ENCODE measurements at regions not wholly inside any gene's neighbourhood (a gene's known extent, or its start where the extent isn't known, plus 50 kb on each side); places are given as distances from the start of the nearest gene placed in this dataset.

GRCh38 chr6:156396791-156397418 lies 380.3 kb upstream of the ARID1B start:
- no peaks in the 10 kb centered on the region for H3K4me1 ChIP-seq (ENCODE audit: control insufficient read depth, extremely low read depth, insufficient read depth, low read length)
- no peaks in the 10 kb centered on the region for H4K20me1 ChIP-seq (ENCODE audit: control insufficient read depth, extremely low read depth, insufficient read depth, low read length)
- H3K4me3 ChIP-seq (ENCODE audit: control insufficient read depth in 2 of 3, extremely low read depth in 1 of 3, insufficient read depth in 2 of 3, low read depth in 1 of 3, low read length in 3 of 3), result peak overlapping the region in 1 of 3 experiments; percentile 39
- no peaks in the 10 kb centered on the region for H3K9me3 ChIP-seq (ENCODE audit: control insufficient read depth, low read depth, low read length)
- no peaks in the 10 kb centered on the region for H3K9me1 ChIP-seq (ENCODE audit: control insufficient read depth, extremely low read depth, insufficient read depth, low read length)
- H3K36me3 ChIP-seq (ENCODE audit: control insufficient read depth in 2 of 2, extremely low read depth in 1 of 2, insufficient read depth in 2 of 2, low read length in 2 of 2), result no peaks in the 10 kb centered on the region
- H2AFZ ChIP-seq (ENCODE audit: control insufficient read depth, low read length), result no peak overlapping the region
- no peak for DNase-seq (ENCODE audit: low read depth, low spot score)
- no peak for TF ChIP-seq CTCF (optimal IDR thresholded peaks at IDR 0.05 in 1 of 3, IDR thresholded peaks at IDR 0.05 in 1 of 3, conservative IDR thresholded peaks at IDR 0.05 in 1 of 3; ENCODE audit: extremely low read depth in 1 of 3, insufficient read depth in 2 of 3, low read length in 3 of 3)
- peak; percentile 58 for TF ChIP-seq EZH2 (IDR thresholded peaks at IDR 0.05; ENCODE audit: low read length)
- dilution Hi-C loops (cut with MboI; ENCODE audit: extremely low pct_ligation_motif_present, low sequenced_read_pairs), result no loop called here
- peak overlapping the region; percentile 54 for H3K4me2 ChIP-seq (ENCODE audit: control insufficient read depth, extremely low read depth, insufficient read depth, low read depth, low read length)
- H3K27ac ChIP-seq (ENCODE audit: control insufficient read depth, insufficient read depth, low read length), result no peak overlapping the region
- no peak for FAIRE-seq
- no peak overlapping the region for H3K9ac ChIP-seq (ENCODE audit: control insufficient read depth, extremely low read depth, insufficient read depth, low read length)
- peaks cover 26% of the 10 kb centered on the region for H3K27me3 ChIP-seq (ENCODE audit: control insufficient read depth, extremely low read depth, insufficient read depth, low read length)
- H3K79me2 ChIP-seq (ENCODE audit: control insufficient read depth, insufficient read depth, low read length), result no peaks in the 10 kb centered on the region

GRCh38 chr6:156396068-156396771 lies 381.0 kb upstream of the ARID1B start:
- no peaks in the 10 kb centered on the region for H3K9me3 ChIP-seq (ENCODE audit: control insufficient read depth, low read depth, low read length)
- H3K27ac ChIP-seq (ENCODE audit: control insufficient read depth, insufficient read depth, low read length), result no peak overlapping the region
- dilution Hi-C loops (cut with MboI; ENCODE audit: extremely low pct_ligation_motif_present, low sequenced_read_pairs), result no loop called here
- H3K36me3 ChIP-seq (ENCODE audit: control insufficient read depth in 2 of 2, extremely low read depth in 1 of 2, insufficient read depth in 2 of 2, low read length in 2 of 2), result no peaks in the 10 kb centered on the region
- FAIRE-seq, result peak; percentile 39
- no peak overlapping the region for H2AFZ ChIP-seq (ENCODE audit: control insufficient read depth, low read length)
- H3K79me2 ChIP-seq (ENCODE audit: control insufficient read depth, insufficient read depth, low read length), result no peaks in the 10 kb centered on the region
- no peaks in the 10 kb centered on the region for H3K9me1 ChIP-seq (ENCODE audit: control insufficient read depth, extremely low read depth, insufficient read depth, low read length)
- TF ChIP-seq EZH2 (IDR thresholded peaks at IDR 0.05; ENCODE audit: low read length) (no peak), CTCF (optimal IDR thresholded peaks at IDR 0.05 in 1 of 3, IDR thresholded peaks at IDR 0.05 in 1 of 3, conservative IDR thresholded peaks at IDR 0.05 in 1 of 3; ENCODE audit: extremely low read depth in 1 of 3, insufficient read depth in 2 of 3, low read length in 3 of 3) (no peak)
- no peak for DNase-seq (ENCODE audit: low read depth, low spot score)
- H3K4me2 ChIP-seq (ENCODE audit: control insufficient read depth, extremely low read depth, insufficient read depth, low read depth, low read length), result peak overlapping the region; percentile 40
- peaks cover 26% of the 10 kb centered on the region for H3K27me3 ChIP-seq (ENCODE audit: control insufficient read depth, extremely low read depth, insufficient read depth, low read length)
- no peaks in the 10 kb centered on the region for H4K20me1 ChIP-seq (ENCODE audit: control insufficient read depth, extremely low read depth, insufficient read depth, low read length)
- H3K4me1 ChIP-seq (ENCODE audit: control insufficient read depth, extremely low read depth, insufficient read depth, low read length), result peaks cover under 1% of the 10 kb centered on the region
- H3K9ac ChIP-seq (ENCODE audit: control insufficient read depth, extremely low read depth, insufficient read depth, low read length), result no peak overlapping the region
- peak overlapping the region in 1 of 3 experiments; percentile 39 for H3K4me3 ChIP-seq (ENCODE audit: control insufficient read depth in 2 of 3, extremely low read depth in 1 of 3, insufficient read depth in 2 of 3, low read depth in 1 of 3, low read length in 3 of 3)

Data from keratinocyte (primary cell).